ENCODE measurements at regions not wholly inside any gene's neighbourhood (a gene's known extent, or its start where the extent isn't known, plus 50 kb on each side); places are given as distances from the start of the nearest gene placed in this dataset.

- ATAC-seq (no peak), DNase-seq (no peak)
- POLR2A ChIA-PET, result no interaction called here
- no peak overlapping the region for H3K4me3 Mint-ChIP-seq
- H3K27ac Mint-ChIP-seq, result no peak overlapping the region
- H3K27me3 Mint-ChIP-seq, result no peaks in the 10 kb centered on the region
- CTCF ChIA-PET, result no interaction called here
- no peaks in the 10 kb centered on the region for H3K36me3 Mint-ChIP-seq (ENCODE audit: low read depth)
- intact Hi-C loops (cut with micrococcal nuclease), result no loop called here
- H3K4me1 Mint-ChIP-seq (ENCODE audit: low read depth), result no peaks in the 10 kb centered on the region
- H3K9me3 Mint-ChIP-seq, result no peaks in the 10 kb centered on the region
- TF ChIP-seq CTCF (IDR thresholded peaks at IDR 0.05), result no peak
These were observed 217.9 kb upstream of the DCBLD2 start for GRCh38 chr3:99119385-99119784.

- TF ChIP-seq CTCF (IDR thresholded peaks at IDR 0.05), result no peak
- ChIA-PET POLR2A (no interaction called here), CTCF (no interaction called here)
- ATAC-seq, result no peak
- intact Hi-C loops (cut with micrococcal nuclease), result no loop called here
- Mint-ChIP-seq H3K4me3 (no peak overlapping the region), H3K9me3 (no peaks in the 10 kb centered on the region), H3K4me1 (ENCODE audit: low read depth) (no peaks in the 10 kb centered on the region), H3K27ac (no peak overlapping the region), H3K36me3 (ENCODE audit: low read depth) (no peaks in the 10 kb centered on the region), H3K27me3 (no peaks in the 10 kb centered on the region)
- no peak for DNase-seq
These were observed 216.9 kb upstream of the DCBLD2 start for GRCh38 chr3:99118381-99118780.

- Mint-ChIP-seq H3K9me3 (no peaks in the 10 kb centered on the region), H3K4me3 (no peak overlapping the region), H3K4me1 (ENCODE audit: low read depth) (no peaks in the 10 kb centered on the region), H3K36me3 (ENCODE audit: low read depth) (no peaks in the 10 kb centered on the region), H3K27ac (no peak overlapping the region), H3K27me3 (no peaks in the 10 kb centered on the region)
- no peak for ATAC-seq
- no peak for DNase-seq
- intact Hi-C loops (cut with micrococcal nuclease), result no loop called here
- ChIA-PET POLR2A (no interaction called here), CTCF (interaction anchor here (0.6 to 2.1 kb wide), 3 partner anchors 10 to 579 kb away, joined by 3 to 4 read pairs (median 3); no protein-coding TSS in a partner anchor)
- TF ChIP-seq CTCF (IDR thresholded peaks at IDR 0.05), result no peak
These were observed 213.2 kb upstream of the DCBLD2 start for GRCh38 chr3:99114565-99115291.

- DNase-seq (no peak), ATAC-seq (no peak)
- no peak for TF ChIP-seq CTCF (IDR thresholded peaks at IDR 0.05)
- H3K27me3 Mint-ChIP-seq, result no peaks in the 10 kb centered on the region
- CTCF ChIA-PET, result no interaction called here
- H3K4me1 Mint-ChIP-seq (ENCODE audit: low read depth), result no peaks in the 10 kb centered on the region
- no peak overlapping the region for H3K27ac Mint-ChIP-seq
- H3K9me3 Mint-ChIP-seq, result no peaks in the 10 kb centered on the region
- intact Hi-C loops (cut with micrococcal nuclease), result no loop called here
- H3K4me3 Mint-ChIP-seq, result no peak overlapping the region
- POLR2A ChIA-PET, result no interaction called here
- H3K36me3 Mint-ChIP-seq (ENCODE audit: low read depth), result no peaks in the 10 kb centered on the region
These were observed 209.7 kb upstream of the DCBLD2 start for GRCh38 chr3:99111235-99111634.

GRCh38 chr3:99110401-99110800, 208.9 kb upstream of the DCBLD2 start:
- no peak overlapping the region for H3K27ac Mint-ChIP-seq
- DNase-seq, result no peak
- intact Hi-C loops (cut with micrococcal nuclease), result no loop called here
- no peaks in the 10 kb centered on the region for H3K27me3 Mint-ChIP-seq
- ChIA-PET POLR2A (no interaction called here), CTCF (no interaction called here)
- no peaks in the 10 kb centered on the region for H3K9me3 Mint-ChIP-seq
- no peaks in the 10 kb centered on the region for H3K36me3 Mint-ChIP-seq (ENCODE audit: low read depth)
- ATAC-seq, result no peak
- no peak for TF ChIP-seq CTCF (IDR thresholded peaks at IDR 0.05)
- H3K4me1 Mint-ChIP-seq (ENCODE audit: low read depth), result no peaks in the 10 kb centered on the region
- no peak overlapping the region for H3K4me3 Mint-ChIP-seq
